AG10803 (cell line): ENCODE measurements at regions not wholly inside any gene's neighbourhood (a gene's known extent, or its start where the extent isn't known, plus 50 kb on each side); places are given as distances from the start of the nearest gene placed in this dataset.

Experiments
- DNase-seq: peaks from one replicate; pipeline ENCODE4 v3.0.0; 2010; ENCODE audit warnings: low read depth
- H3K4me3 ChIP-seq: 2 replicates; pipeline ENCODE4 v1.5.1; 2011; ENCODE audit warnings: mild to moderate bottlenecking, low read length, control low read depth
- CTCF ChIP-seq: conservative IDR thresholded peaks from 2 replicates; pipeline ENCODE4 v1.5.1; 2011; ENCODE audit warnings: mild to moderate bottlenecking, low read length, control low read depth, inconsistent platforms

DNA sequence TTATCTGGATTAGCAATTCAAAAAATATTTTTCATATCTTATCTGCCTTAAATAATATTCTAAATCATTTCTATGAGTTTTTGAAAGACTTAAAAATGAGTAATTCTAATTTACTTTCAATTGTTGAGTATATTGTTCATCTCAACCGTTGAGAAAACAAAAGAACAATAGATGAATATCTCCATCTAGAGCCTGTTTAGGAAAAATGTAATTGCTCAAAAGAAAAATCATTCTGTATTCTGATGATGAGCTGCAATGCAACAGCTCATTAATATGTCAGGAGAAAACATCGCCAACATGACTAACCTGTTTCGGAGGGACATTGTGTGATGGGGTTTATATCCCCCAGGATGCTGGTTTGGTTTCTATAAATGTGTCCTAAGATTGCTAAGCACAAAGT lies 417.6 kb downstream of the SUCLG1 start:
- no peak overlapping the region for H3K4me3 ChIP-seq
- DNase-seq: no peak
- TF ChIP-seq CTCF: no peak

DNA sequence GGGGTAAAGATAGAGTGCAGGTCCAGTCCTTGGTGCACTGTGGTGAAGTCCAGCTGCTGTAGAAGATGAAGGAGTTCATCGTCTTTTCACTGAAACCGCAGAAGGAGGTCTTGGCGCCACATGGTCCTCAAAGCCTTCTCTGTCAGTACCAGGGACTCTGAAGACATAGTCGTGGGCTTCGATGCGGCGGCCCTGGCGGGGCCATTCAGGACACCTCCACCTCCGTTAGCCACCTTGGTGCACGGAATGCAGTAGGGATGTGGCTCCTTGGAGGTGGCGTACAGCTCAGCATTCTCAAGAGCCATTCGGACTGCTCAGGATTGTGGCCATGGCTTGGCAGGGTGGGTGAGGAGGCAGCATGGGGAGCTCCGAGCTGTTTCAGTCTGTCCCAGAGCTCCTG lies 418.8 kb downstream of the SUCLG1 start:
- no peak overlapping the region for H3K4me3 ChIP-seq

DNA sequence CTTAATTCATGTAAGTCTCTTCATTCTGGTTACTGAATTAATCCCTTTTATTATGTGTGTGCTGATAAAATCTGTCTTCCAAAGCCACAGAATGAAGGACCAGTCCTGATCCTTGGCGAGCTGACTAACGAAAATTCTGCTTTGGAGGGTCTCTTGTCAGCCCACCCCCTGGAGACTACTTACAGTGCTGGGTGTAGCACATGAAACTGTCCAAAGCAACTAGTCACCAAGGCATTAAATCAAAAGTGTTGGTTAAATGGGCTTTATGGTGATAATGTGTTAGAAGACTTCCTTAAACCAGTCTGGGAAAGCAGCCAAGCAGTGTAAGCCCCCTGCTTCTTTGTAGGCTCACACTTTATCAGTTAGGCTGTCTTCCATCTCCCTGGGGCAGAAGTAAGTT lies 420.2 kb downstream of the SUCLG1 start:
- no peak for DNase-seq
- no peak for TF ChIP-seq CTCF
- no peak overlapping the region for H3K4me3 ChIP-seq

More for the DNA sequence above, 418.8 kb downstream of the SUCLG1 start:
- TF ChIP-seq CTCF: no peak
- no peak for DNase-seq

GRCh38 chr2:84033347-84033974 lies 425.6 kb downstream of the SUCLG1 start:
- no peak overlapping the region; the same call in 1 of the 2 replicates for H3K4me3 ChIP-seq
- no peak for TF ChIP-seq CTCF
- no peak for DNase-seq

DNA sequence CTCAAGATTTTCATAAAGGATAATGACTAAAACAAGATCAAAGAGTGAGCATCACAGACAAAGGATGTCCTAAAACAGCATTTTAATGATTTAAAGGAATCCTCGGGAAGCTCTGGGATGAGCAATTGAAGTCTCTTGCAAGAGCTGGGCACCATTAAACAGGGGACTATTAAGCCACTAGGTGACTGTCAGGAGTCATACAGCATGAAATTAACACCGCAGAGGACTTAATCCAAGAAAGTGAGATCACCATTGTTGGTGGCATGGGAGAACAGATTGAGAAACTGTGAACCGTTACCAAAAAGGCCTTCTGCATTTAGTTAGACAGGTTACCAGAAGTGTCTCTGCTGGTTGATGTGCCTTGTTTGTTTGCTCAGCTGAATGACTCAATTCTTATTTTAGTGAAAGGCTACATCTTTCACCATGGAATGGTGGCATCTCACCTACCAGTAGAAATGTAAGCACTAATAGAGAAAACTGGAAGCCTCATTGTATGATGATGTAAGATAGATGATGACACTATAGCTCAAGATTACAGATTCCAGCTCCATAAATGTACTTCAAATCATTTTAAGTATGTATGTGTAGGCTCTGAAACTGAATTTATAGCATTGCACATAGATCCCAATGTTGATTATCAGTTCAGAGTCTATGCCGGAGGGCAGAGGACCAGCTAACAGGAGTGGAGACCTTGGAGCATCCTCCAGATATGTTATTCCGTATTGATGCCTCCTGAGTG lies 427.6 kb downstream of the SUCLG1 start:
- no peak for DNase-seq

GRCh38 chr2:84029903-84030575 lies 429.0 kb downstream of the SUCLG1 start:
- DNase-seq: no peak
- TF ChIP-seq CTCF: no peak
- no peak overlapping the region for H3K4me3 ChIP-seq

More for the DNA sequence above, 427.6 kb downstream of the SUCLG1 start:
- no peak for TF ChIP-seq CTCF
- no peak overlapping the region for H3K4me3 ChIP-seq
